ENCODE measurements at regions not wholly inside any gene's neighbourhood (a gene's known extent, or its start where the extent isn't known, plus 50 kb on each side); places are given as distances from the start of the nearest gene placed in this dataset.

DNA sequence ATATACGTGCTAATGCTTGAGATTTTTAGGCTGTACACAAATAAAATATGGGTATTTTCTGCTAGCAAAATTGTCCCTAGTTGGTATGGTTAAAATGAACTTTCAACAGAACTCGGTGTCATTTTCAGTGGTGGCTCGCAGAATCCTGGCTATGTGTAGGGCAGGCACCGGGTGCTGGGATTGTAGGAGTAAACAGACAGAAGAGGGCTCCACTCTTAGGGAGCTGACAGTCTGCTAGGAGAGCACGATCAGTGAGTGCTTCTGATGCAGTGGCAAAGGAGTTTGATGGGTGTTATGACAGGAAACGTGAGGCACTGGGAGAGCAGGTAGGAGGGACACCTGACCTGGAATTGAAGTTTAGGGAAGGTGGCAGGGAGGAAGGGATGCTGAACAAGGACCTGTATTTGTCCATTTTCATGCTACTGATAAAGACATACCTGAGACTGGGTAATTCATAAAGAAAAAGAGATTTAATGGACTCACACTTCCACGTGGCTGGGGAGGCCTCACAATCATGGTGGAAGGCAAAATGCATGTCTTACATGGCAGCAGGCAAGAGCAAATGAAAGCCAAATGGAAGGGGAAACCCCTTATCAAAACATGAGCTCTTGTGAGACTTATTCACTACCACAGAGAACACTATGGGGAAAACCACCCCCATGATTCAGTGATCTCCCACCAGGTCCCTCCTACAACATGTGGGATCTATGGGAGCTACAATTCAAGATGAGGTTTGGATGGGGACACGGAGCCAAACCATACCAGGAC is 105.4 kb upstream of the LCLAT1 start:
- no peak for DNase-seq (ENCODE audit: low read depth)

DNA sequence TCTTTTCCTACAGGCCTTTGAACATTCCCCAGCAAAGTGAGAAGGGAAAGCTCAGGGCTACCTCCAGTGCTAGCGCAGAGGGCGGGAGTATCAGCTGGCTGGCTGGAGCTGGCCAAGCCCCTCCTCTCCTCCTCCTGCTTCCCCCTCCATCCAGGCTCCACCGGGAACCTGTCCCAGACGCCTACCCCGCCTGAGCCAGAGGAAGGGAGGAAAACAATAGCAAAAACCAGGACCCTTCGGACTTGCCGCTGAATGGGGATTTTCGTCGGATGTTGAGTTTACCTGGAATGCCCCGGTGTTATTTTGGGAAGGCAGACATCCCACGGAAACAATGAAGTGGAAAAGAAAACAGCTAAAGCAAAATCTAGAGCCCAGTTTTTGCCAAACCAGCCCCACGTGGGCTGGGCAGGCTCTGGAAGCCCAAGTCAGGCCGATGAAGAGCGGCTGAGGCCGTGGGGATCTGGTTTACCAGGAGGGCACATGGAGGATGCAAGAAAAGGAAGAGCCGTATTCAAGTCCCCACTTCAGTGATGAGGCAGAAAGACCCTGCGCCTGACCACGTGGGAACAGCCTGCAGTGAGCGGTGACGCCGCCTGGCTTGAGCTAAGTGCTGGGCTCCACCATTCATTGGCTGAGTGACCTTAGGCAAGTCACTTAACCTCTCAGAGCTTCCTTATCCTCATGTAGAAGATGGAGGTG is 100.4 kb upstream of the LCLAT1 start:
- DNase-seq (ENCODE audit: low read depth): no peak

- DNase-seq (ENCODE audit: low read depth): no peak
These were observed 98.2 kb upstream of the LCLAT1 start for GRCh38 chr2:30348825-30349224.

DNA sequence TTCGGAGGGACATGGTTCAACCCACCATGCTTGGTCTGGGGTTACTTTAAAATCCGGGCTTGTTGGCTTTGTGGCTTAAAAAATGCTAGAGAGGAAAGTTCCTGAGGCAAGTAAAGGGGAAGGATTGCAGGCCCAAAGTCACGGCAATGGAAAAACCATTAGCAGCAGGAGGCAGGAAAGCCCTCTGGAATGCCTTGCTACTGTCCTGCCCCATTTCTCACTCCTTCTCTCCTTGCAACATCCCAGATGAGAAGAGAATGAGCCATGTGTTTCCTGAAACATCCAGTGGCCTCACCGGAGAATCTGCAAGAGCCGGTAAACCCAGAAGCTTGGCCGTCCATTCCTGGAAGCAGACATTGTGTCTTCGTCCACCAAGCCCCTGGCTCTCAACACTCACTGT is 97.4 kb upstream of the LCLAT1 start:
- DNase-seq (ENCODE audit: low read depth): no peak

- no peak for DNase-seq (ENCODE audit: low read depth)
These were observed 95.9 kb upstream of the LCLAT1 start for GRCh38 chr2:30351116-30351515.

GRCh38 chr2:30351949-30352348 is 95.1 kb upstream of the LCLAT1 start:
- DNase-seq (ENCODE audit: low read depth): no peak

- DNase-seq (ENCODE audit: low read depth): no peak
These were observed 92.9 kb upstream of the LCLAT1 start for GRCh38 chr2:30354150-30354549.

- DNase-seq (ENCODE audit: low read depth): no peak
These were observed 92.4 kb upstream of the LCLAT1 start for GRCh38 chr2:30354621-30355020.

GRCh38 chr2:30355306-30355705 is 91.7 kb upstream of the LCLAT1 start:
- no peak for DNase-seq (ENCODE audit: low read depth)

GRCh38 chr2:30356071-30356470 is 91.0 kb upstream of the LCLAT1 start:
- no peak for DNase-seq (ENCODE audit: low read depth)

DNA sequence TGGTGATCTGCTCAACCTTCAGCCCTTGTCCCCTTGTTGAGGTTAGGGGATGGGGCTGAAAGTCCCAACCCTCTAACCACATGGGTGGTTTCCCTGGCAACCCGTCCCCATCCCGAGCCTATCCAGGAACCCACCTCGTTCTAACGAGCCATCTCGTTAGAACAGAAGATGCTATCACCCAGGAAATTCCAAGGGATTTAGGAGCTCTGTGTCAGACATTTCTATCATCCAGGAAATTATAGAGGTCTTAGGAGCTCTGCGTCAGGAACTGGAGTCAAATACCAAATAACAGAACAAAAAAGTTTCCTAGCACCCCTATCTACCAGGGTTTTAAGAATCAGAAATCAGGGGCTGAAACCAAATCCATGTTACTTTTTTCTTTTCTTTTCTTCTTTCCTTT is 90.3 kb upstream of the LCLAT1 start:
- DNase-seq (ENCODE audit: low read depth): no peak

DNA sequence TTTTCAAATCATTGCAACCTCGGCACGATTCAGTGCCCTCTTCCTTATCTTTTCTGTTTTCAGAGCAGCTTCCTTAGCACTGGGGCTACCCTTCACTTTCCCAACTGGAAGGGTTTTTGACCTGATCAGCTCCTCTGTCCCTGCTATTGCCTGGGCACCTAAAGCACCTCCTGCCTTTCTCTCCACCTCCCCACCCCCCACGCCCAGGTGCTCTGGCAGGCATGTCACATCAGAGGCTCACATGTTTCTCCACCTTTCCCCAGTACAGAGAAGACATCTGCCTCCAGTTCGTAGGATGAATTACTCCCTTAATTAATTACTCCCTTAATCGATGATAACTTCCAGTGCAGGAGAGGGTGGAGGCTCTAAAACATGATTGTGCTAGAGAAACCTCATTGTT is 88.7 kb upstream of the LCLAT1 start:
- no peak for DNase-seq (ENCODE audit: low read depth)

GRCh38 chr2:30358842-30359241 is 88.2 kb upstream of the LCLAT1 start:
- no peak for DNase-seq (ENCODE audit: low read depth)

GRCh38 chr2:30359644-30360167 is 87.3 kb upstream of the LCLAT1 start:
- no peak for DNase-seq (ENCODE audit: low read depth)

- no peak for DNase-seq (ENCODE audit: low read depth)
These were observed 85.2 kb upstream of the LCLAT1 start for GRCh38 chr2:30361751-30362394.

DNA sequence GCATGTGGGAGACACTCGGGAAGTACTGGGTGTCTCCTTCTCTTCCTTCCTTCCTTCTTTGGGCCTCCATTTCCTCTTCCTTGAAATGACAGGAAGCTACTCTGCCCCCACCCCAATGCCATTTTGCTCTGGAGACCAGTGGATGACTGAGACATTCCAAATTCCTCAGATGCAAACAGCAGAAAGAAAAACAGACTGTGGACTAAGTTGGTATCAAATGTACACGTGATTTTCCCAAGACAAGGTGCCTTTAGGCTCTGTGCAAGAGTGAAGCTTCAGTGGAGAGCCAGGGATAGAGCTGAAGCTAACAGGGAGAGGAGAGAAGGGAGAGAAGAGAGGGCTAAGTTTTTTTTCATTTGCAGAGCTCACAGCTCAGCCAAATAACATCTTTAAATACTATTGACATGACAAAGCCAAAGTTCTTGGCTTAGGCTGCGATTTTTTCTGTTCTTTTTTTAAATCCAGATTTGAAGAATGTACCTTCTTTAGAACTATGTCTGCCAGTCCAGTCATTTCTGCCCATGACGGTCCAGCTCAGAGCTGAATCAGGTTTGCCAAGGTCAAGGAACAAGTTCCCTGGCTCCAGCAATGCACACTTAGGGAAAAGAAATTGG is 84.5 kb upstream of the LCLAT1 start:
- DNase-seq (ENCODE audit: low read depth): no peak

DNA sequence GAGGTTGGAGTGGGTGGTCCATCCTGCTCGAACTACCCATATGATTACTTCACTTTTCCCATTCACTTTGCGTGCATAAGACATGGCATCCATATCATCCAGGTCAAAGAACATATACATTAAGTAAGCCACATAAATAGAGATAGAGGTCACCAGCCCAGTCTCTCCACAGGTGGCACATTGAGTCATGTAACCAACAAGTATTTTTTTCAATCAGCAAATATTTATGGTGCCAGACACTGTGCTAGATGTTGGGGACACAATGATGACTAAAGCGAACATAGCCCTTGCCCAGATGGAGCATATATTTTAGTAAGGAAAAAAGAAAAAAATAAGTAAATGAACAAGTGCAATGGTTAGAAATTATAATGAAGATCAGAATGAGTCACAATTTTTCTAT is 83.6 kb upstream of the LCLAT1 start:
- DNase-seq (ENCODE audit: low read depth): no peak

DNA sequence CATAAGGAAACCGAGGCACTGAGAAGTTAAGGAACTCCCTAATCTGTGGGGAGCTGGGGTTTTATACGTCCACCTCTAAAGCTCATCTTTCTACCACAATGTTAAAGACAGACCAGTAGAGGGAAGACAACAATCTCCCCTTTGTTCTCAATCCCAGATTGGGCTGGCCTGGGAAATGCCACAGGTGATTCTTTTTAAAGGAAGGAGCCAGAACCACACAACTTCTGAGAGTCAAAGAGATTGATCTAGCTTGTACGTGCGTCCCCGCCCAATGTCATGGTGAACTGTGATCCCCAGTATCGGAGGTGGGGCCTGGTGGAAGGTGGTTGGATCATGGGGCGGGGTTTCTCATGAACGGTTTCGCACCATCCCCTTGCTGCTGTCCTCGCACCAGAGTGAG is 81.8 kb upstream of the LCLAT1 start:
- no peak for DNase-seq (ENCODE audit: low read depth)

GRCh38 chr2:30366199-30366691 is 80.8 kb upstream of the LCLAT1 start:
- DNase-seq (ENCODE audit: low read depth): peak; percentile 33

DNA sequence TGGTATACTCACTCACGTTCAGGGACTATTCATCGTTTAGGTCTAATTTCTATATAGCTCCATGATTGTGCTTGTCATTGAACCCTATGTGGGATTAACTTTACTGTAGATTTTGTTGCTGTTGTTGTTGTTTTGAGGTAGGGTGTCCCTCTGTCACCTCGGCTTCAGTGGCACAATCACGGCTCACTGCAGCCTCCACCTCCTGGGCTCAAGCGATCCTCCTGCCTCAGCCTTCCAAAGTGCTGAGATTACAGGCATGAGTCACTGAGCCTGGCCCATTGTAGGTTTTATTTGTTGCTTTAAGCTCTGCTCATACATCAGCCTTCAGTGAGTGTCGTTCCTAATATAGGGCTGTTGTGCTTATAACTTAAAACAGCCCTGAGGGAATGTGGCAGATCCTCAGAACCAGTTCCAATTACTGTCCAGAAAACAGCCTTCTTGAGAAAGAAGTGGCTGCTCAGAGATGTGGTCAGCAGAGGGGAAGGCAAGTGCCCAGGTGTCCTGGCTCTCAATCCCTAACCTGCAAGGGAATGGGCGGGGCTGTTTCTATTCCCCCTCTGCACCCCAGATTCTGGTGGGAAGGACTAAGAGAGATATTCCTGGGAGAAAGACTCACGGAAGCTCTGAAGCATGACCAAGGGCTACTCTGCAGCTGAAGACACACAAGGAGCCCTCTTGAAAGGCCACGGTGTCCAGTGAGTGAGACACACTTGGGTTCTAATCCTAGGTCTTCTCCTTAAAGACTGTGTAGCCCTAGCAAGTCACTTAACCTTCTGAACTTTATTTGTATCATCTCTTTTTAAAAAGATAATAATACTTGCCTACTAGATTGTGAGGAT is 79.6 kb upstream of the LCLAT1 start:
- DNase-seq (ENCODE audit: low read depth): no peak

DNA sequence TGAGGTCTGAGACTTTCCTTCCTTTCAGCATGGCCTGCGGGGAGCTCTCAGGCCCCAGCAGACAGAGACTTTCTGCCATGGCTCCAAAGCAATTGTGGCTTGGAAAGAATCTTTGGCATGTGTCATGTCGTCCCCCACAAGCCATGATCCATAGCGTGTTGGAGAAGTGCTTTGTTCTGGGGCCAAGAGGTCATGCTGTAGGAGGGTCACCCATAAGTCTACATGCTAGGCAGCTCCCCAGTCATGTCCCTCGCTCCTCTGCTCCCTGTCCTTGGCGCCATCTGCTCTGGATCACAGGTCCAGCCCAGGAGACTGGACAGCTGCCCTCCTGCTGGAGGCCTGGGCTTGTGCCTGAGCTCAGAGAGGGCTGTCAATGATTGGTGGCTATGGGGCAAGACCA is 78.8 kb upstream of the LCLAT1 start:
- DNase-seq (ENCODE audit: low read depth): no peak

Data from stimulated activated CD8-positive, alpha-beta memory T cell treated with anti-CD3 and anti-CD28 coated beads, Interleukin-4, amount 100 ng/mL, for 24 hours (primary cell).